K562 (cell line): ENCODE measurements at regions not wholly inside any gene's neighbourhood (a gene's known extent, or its start where the extent isn't known, plus 50 kb on each side); places are given as distances from the start of the nearest gene placed in this dataset.
"Not testable (repeated sequence)": the region's sequence is repeated elsewhere in the genome, so short reads cannot be mapped to it uniquely, and the experiment has no call there.

Source experiments
- ATAC-seq: fragments of 200-7000 bp; cut with Tn5 transposase; 3 replicates; pipeline ENCODE4 v1.9.1; 2020; ENCODE audit warnings: moderate library complexity
- BruUV-seq: library from RNA; stranded (reverse); fragments of 400-500 nt; replicated peaks from 2 replicates; lab custom pipeline; 2021; lab: Mats Ljungman, UMichigan
- CTCF ChIA-PET: fragments of 300-600 bp; formaldehyde crosslinking; extraction: SDS; loops from one replicate; lab custom pipeline; 2021; ENCODE audit warnings: low intra/inter-chr PET ratio; lab: Yijun Ruan, JAX
- POLR2A ChIA-PET: fragments of 300-600, 350-650 bp; sonication (Branson Sonifier 250); formaldehyde crosslinking; extraction: SDS; loops from one replicate; lab custom pipeline; 2021; ENCODE audit warnings: antibody characterized with exemption, inconsistent platforms; lab: Yijun Ruan, JAX
- DNase-seq, 4 experiments: peaks; one replicate each; pipeline versions ENCODE4 v3.0.0 to v3.0.0-alpha.2; 2011 to 2018; ENCODE audit warnings: low spot score in 3 of 4, mixed read lengths in 3 of 4; ENCODE audit errors: extremely low read depth in 1 of 4
- FAIRE-seq: peaks from 2 replicates; lab custom pipeline; 2011; peaks lifted over from hg19 to GRCh38; lab: Jason Lieb, UNC
- H2AFZ ChIP-seq: 2 replicates; pipeline ENCODE4 v1.6.0; 2011; ENCODE audit warnings: low read depth, low read length, control low read depth, inconsistent platforms
- H3K27ac ChIP-seq: fragments of 200-600 bp; 3 replicates; pipeline ENCODE4 v1.8.0; 2011; ENCODE audit warnings: low read depth, mild to moderate bottlenecking, control low read depth, inconsistent platforms, low read length, moderate library complexity, mixed read lengths; ENCODE audit errors: extremely low read depth
- H3K27me3 ChIP-seq, 2 experiments: fragments of 300-600 bp in 1 of 2; 2 replicates in 1 of 2; 3 replicates in 1 of 2; pipeline versions ENCODE4 v1.6.0 to v1.8.0; 2011; ENCODE audit warnings: inconsistent platforms in 2 of 2, low read length in 2 of 2, mild to moderate bottlenecking in 1 of 2, mixed read lengths in 1 of 2, moderate library complexity in 1 of 2; ENCODE audit not compliant: control insufficient read depth in 2 of 2, insufficient read depth in 2 of 2
- H3K36me3 ChIP-seq: fragments of 300-600 bp; 3 replicates; pipeline ENCODE4 v1.8.0; 2011; ENCODE audit warnings: mild to moderate bottlenecking, low read length, inconsistent platforms; ENCODE audit not compliant: control insufficient read depth, insufficient read depth
- H3K4me1 ChIP-seq, 2 experiments: fragments of 200-600 bp in 1 of 2; replicated peaks in 1 of 2; 2 replicates in 1 of 2; 3 replicates in 1 of 2; pipeline versions ENCODE4 v1.5.1 to v1.8.0; 2011; ENCODE audit warnings: inconsistent platforms in 2 of 2, low read length in 2 of 2, mild to moderate bottlenecking in 1 of 2, mixed read lengths in 1 of 2, moderate library complexity in 1 of 2; ENCODE audit not compliant: control insufficient read depth in 2 of 2, insufficient read depth in 2 of 2
- H3K4me2 ChIP-seq: 2 replicates; pipeline ENCODE4 v1.6.1; 2011; ENCODE audit warnings: low read length, control low read depth, inconsistent platforms, mixed read lengths; ENCODE audit not compliant: insufficient read depth
- H3K4me3 ChIP-seq: fragments of 200-600 bp; sonication (generic), shearing (Covaris generic); 2 replicates; pipeline ENCODE4 v1.5.1; 2016; ENCODE audit warnings: control low read depth, inconsistent platforms
- H3K79me2 ChIP-seq: fragments of 200-600 bp; 3 replicates; pipeline ENCODE4 v1.8.0; 2011; ENCODE audit warnings: low read length, inconsistent platforms; ENCODE audit not compliant: control insufficient read depth, insufficient read depth
- H3K9ac ChIP-seq, 2 experiments: 2 replicates each; pipeline versions ENCODE4 v1.6.0 to v1.6.1; 2011; ENCODE audit warnings: low read depth in 2 of 2, low read length in 2 of 2, control low read depth in 1 of 2, inconsistent platforms in 1 of 2, mild to moderate bottlenecking in 1 of 2, mixed read lengths in 1 of 2; ENCODE audit not compliant: insufficient read depth in 1 of 2
- H3K9me1 ChIP-seq: one replicate; pipeline ENCODE4 v1.6.0; 2011; ENCODE audit warnings: inconsistent platforms, mild to moderate bottlenecking, low read length, moderate library complexity; ENCODE audit not compliant: control insufficient read depth, insufficient read depth
- H3K9me3 ChIP-seq: replicated peaks from 2 replicates; pipeline ENCODE4 v1.5.1; 2011; ENCODE audit warnings: low read depth, low read length, inconsistent platforms; ENCODE audit not compliant: control insufficient read depth, insufficient read depth
- H4K20me1 ChIP-seq: replicated peaks from 2 replicates; pipeline ENCODE4 v1.6.1; 2011; ENCODE audit warnings: low read length, inconsistent platforms, mixed read lengths; ENCODE audit not compliant: control insufficient read depth, insufficient read depth
- WGBS: fragments of 100-300 bp; shearing (Covaris generic); methylation state at CpG from one replicate; pipeline ENCODE4 v1.1.6; 2016; ENCODE audit warnings: low coverage, mixed read lengths; ENCODE audit not compliant: insufficient coverage; ENCODE audit errors: missing lambda C conversion rate; 5-methylcytosine and 5-hydroxymethylcytosine counted together
- in situ Hi-C: fragments of 300-500 bp; cut with MboI; formaldehyde crosslinking; loops from 4 replicates; pipeline ENCODE4 v1.15.0; 2018; ENCODE audit warnings: inconsistent platforms, mixed read lengths
- intact Hi-C: fragments of 100-400 bp; cut with micrococcal nuclease; formaldehyde crosslinking; loops from 2 replicates; pipeline ENCODE4 v1.14.2; 2022

DNA sequence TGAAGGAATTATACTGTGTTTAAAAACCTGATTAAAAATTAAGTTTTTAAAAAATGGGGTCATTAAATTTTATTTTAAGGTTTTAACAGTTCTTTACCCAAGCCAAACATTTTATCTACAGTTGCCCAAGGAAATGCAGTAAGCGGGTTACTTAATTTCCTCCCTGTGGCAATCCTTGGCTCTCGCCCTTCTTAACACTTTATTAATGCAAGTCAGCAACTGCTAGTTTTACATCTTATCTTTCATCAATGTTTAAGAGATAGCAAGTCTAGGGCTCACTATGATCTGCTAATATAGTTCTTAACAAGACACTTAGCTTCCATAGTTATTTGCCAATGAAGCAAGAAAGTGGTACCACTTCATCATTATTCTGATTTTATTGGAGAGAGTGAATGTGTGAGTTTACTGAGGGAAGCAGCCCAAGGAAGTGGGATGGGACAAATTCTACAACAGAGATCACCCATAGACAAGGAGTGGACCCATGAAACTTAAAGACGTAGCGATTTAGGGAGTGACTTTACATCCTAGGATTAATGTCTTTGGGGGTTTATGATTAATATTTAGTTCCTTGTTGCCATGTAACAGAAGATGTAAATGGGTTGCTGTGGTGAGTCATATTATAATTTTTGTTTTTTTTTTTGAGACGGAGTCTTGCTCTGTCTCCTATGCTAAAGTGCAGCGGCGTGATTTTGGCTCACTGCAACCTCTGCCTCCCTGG lies 120.4 kb upstream of the ZNF658 start:
- H3K4me2 ChIP-seq, ATAC-seq, POLR2A ChIA-PET, intact Hi-C loops, CTCF ChIA-PET, FAIRE-seq, H3K4me1 ChIP-seq, H2AFZ ChIP-seq, H3K79me2 ChIP-seq, H4K20me1 ChIP-seq, DNase-seq, H3K27ac ChIP-seq, H3K9me1 ChIP-seq, H3K9ac ChIP-seq, in situ Hi-C loops, H3K27me3 ChIP-seq, H3K36me3 ChIP-seq, BruUV-seq, H3K9me3 ChIP-seq, H3K4me3 ChIP-seq: not testable (repeated sequence)
- WGBS: no CpG with 5 or more reads among the region's 7 CpGs

DNA sequence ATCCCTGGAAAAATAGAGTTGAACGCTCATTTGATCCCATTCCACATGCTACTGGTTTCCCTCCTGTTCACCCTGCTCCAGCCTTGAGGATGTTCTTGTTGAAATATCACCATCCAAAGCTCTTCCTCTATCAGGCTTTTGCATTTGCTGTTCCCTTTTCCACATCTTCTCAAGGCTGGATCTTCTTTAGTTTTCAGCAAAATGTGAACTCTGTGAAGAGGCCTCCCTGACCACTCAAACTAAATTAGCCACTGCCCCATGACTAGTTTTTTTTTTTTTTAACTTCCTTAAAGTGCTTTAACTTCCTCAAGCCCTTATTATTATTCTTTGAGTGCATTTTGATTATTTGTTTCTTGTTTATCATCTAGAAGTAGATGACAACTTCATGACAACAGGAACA lies 119.3 kb upstream of the ZNF658 start:
- H3K36me3 ChIP-seq, POLR2A ChIA-PET, H3K4me1 ChIP-seq, H3K79me2 ChIP-seq, BruUV-seq, ATAC-seq, H3K9me3 ChIP-seq, H3K4me2 ChIP-seq, H3K9ac ChIP-seq, in situ Hi-C loops, H2AFZ ChIP-seq, H3K27me3 ChIP-seq, H3K4me3 ChIP-seq, intact Hi-C loops, H3K9me1 ChIP-seq, FAIRE-seq, H4K20me1 ChIP-seq, CTCF ChIA-PET, H3K27ac ChIP-seq, DNase-seq: not testable (repeated sequence)
- WGBS: no CpG with 5 or more reads among the region's 1 CpG

DNA sequence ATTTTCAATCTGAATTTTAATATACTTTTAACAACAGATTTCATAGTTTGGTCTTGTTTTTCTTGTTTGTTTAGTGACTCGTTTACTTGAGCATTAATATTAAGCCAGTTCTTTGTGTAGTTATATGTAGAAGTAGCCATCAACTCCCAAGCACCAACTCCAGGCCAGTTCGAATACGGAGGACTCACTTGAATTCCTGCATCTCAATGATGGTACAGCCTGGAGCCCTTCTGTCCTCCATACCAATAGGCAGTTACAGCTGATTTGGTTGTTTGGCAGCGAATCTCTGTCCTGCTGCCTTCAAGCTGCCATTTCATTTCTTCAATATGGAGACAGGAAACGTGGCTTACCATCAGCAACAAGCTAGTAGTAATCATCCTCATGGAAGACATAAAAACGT lies 118.5 kb upstream of the ZNF658 start:
- in situ Hi-C loops, H3K9ac ChIP-seq, H3K27ac ChIP-seq, ATAC-seq, POLR2A ChIA-PET, H3K36me3 ChIP-seq, H3K9me1 ChIP-seq, H3K79me2 ChIP-seq, DNase-seq, H3K4me3 ChIP-seq, H2AFZ ChIP-seq, FAIRE-seq, H4K20me1 ChIP-seq, intact Hi-C loops, H3K4me1 ChIP-seq, BruUV-seq, CTCF ChIA-PET, H3K9me3 ChIP-seq, H3K27me3 ChIP-seq, H3K4me2 ChIP-seq: not testable (repeated sequence)
- 0% methylated on average over 2 of the region's 6 CpGs for WGBS

DNA sequence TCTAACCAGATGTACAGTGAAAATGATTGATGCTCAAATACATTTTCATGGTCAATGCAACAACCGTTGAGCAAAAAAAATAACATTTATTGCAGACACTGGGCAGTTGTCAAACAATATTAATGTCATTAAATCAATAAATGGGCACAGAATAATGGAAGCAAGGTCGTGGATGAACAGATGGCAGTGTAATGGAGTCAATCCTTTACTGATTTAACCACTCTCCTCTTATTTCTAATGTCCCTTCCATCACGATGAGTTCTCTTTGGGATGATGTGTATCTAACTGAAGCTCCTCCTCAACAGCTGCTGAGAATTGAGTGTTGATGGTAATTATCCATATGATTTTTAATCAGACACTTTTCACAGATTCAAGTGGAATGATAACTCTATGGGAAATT lies 114.9 kb upstream of the ZNF658 start:
- H3K27me3 ChIP-seq, POLR2A ChIA-PET, H3K4me2 ChIP-seq, H3K36me3 ChIP-seq, ATAC-seq, H3K9ac ChIP-seq, intact Hi-C loops, H3K4me3 ChIP-seq, H2AFZ ChIP-seq, H3K27ac ChIP-seq, FAIRE-seq, H3K9me1 ChIP-seq, H4K20me1 ChIP-seq, CTCF ChIA-PET, DNase-seq, BruUV-seq, H3K4me1 ChIP-seq, H3K9me3 ChIP-seq, H3K79me2 ChIP-seq, in situ Hi-C loops: not testable (repeated sequence)
- WGBS: 0% methylated on average over 2 of the region's 3 CpGs
